ENCODE measurements at regions not wholly inside any gene's neighbourhood (a gene's known extent, or its start where the extent isn't known, plus 50 kb on each side); places are given as distances from the start of the nearest gene placed in this dataset.
"Not testable (repeated sequence)": the region's sequence is repeated elsewhere in the genome, so short reads cannot be mapped to it uniquely, and the experiment has no call there.

GRCh38 chr9:100714372-100715099 is 136.7 kb downstream of the CAVIN4 start:
- peak; percentile 89 for DNase-seq (ENCODE audit: low spot score)

- DNase-seq (ENCODE audit: low spot score), result no peak
Observed at GRCh38 chr9:100715100-100715380, 137.2 kb downstream of the CAVIN4 start.

DNA sequence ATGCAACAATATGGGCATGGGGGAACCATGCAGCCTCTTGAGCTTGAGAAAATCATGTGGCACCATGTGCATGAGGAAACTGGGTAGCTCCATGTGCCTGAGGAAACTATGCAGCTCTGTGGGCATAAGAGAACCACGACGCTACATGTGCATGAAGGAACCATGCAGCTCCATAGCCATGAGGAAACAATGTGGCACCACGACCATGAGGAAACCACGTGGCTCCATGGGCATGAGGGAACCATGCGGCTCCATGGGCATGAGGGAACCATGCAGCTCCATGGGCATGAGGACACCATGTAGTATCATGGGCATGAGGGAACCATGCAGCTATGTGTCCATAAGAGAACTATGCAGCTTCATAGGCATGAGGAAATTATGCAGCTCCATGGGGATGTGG is 140.8 kb downstream of the CAVIN4 start:
- DNase-seq (ENCODE audit: low spot score), result no peak

- no peak for DNase-seq (ENCODE audit: low spot score)
Observed at GRCh38 chr9:100720922-100721321, 143.0 kb downstream of the CAVIN4 start.

GRCh38 chr9:100724886-100725285 is 147.0 kb downstream of the CAVIN4 start:
- DNase-seq (ENCODE audit: low spot score), result no peak

DNA sequence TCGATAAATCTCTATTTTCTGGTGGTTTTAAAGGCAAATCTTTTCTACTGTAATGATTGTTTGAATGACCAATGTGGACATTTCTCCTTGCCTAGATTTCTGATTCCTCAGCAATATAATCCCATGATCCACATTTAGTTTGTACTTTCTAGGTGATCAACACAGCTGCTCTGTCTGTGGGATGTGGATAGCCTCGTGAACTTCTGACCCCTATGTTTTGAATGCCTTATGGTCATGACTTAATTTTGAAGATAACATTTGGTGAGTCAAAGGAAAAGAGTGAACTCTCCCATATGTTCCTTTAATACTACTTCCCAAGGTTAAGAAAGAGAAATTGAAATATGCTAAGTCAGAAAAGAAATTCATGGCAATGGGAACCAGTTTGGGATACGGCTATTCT is 147.5 kb downstream of the CAVIN4 start:
- DNase-seq (ENCODE audit: low spot score), result no peak

DNA sequence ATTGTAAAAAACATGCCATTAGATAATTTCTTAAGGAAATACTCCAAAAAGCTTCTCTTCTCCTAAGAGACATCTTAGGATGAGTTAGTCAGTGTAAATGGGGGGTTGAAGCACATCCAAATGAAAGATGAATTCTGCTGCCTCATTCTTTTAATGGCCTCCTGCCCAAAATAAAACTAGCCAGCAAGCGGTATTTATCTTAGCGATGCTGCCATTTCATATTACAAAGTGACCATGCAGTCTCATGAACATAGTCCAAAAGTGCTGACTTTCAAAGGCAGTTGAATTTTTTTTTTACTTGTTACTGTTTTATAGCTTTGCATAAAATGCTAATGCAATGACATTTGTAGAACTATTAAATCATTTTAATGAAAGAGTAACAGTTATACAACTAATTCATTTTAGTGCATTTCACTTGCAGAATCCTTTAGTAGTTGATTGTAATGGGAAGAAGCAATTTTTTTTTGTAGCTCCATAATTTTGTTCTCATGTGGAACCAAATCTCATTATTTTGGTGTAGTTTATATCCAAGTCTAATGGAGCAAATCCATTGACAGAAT is 151.5 kb downstream of the CAVIN4 start:
- DNase-seq (ENCODE audit: low spot score), result no peak

DNA sequence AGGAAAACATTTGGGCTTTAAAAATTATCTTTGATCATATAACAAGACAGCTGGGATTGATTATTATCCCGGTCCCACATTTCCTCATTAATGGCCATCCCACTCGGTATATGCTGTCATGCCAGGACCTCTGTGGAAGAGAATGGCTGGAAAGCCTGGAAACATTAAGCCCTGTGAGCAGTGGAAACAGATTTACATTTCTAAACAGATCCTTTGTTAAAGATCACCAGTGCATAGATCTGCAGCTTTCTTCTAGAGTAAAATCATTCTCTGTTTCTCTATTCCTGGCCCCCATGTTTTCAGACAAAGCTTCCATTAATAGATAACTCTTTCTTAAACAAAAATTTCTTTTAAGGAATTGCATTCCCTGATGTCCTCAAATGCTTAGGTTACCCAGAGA is 152.2 kb downstream of the CAVIN4 start:
- no peak for DNase-seq (ENCODE audit: low spot score)

GRCh38 chr9:100731038-100731556 is 153.2 kb downstream of the CAVIN4 start:
- DNase-seq (ENCODE audit: low spot score), result no peak

GRCh38 chr9:100731557-100731956 is 153.7 kb downstream of the CAVIN4 start:
- no peak for DNase-seq (ENCODE audit: low spot score)

- no peak for DNase-seq (ENCODE audit: low spot score)
Observed at GRCh38 chr9:100739208-100739607, 161.3 kb downstream of the CAVIN4 start.

GRCh38 chr9:100739666-100740065 is 161.8 kb downstream of the CAVIN4 start:
- no peak for DNase-seq (ENCODE audit: low spot score)

- DNase-seq (ENCODE audit: low spot score), result not testable (repeated sequence)
Observed at GRCh38 chr9:100748930-100749329, 171.1 kb downstream of the CAVIN4 start.

GRCh38 chr9:100756217-100756616 is 178.3 kb downstream of the CAVIN4 start:
- no peak for DNase-seq (ENCODE audit: low spot score)

DNA sequence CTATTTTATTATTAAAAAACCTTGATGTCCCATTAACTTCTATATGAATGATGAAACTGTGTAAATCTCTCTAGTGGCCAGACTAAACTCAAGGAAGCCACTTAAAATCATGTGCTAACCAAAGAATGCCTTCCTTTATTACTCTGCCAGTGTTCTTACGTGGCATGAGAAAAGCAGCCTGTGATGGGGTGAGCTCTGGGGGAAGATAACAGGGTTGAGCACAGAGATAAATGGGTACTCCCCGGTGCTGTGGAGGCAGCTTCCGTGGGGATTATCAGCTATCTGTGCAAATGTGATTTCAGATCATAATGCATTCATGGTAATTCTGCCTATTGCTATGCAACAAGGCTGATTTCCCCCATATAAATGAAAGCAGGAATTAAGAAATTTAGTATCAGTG is 181.3 kb downstream of the CAVIN4 start:
- no peak for DNase-seq (ENCODE audit: low spot score)

- DNase-seq (ENCODE audit: low spot score), result no peak
Observed at GRCh38 chr9:100761276-100761802, 183.5 kb downstream of the CAVIN4 start.

GRCh38 chr9:100774326-100774725 is 196.4 kb downstream of the CAVIN4 start:
- no peak for DNase-seq (ENCODE audit: low spot score)

DNA sequence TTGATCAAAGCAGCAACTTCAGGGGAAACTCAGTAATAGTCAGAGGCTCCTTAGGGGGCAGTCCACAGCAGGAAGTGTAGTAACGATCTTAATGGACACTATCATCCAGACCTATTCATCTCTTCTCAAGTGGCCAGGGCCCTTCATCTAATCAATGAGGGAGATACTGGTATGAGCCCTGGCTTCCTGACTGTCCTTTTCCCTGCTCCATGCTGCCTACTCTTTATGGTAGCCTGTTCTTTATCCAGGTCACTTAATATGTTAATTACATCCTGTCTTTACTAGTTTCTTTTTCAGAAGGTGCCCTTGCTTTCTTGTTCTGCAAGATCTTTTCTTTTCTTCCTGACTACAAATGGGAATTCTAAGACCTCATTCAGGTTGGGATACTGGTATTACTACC is 197.1 kb downstream of the CAVIN4 start:
- DNase-seq (ENCODE audit: low spot score), result no peak

- no peak for DNase-seq (ENCODE audit: low spot score)
Observed at GRCh38 chr9:100775912-100776311, 198.0 kb downstream of the CAVIN4 start.

- DNase-seq (ENCODE audit: low spot score), result no peak
Observed at GRCh38 chr9:100784755-100785154, 206.9 kb downstream of the CAVIN4 start.

DNA sequence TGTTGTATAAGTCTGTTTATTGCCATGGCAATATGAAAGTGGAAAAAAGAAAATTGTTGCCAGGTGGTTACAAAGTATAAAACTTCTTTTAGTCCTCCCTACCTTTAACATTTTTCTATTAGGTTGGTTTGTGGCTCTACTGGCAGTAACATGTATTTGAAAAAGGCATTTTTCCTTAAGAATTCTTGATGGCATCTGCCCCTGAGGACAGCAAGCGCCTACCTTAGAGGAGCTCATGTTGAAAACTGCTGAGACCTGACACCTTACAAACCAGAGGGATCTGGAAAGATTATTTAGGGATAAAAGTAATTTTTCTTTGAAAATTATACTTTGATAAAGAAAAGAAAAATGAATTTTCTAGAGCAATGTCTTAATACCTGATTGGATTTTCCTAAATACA is 208.1 kb downstream of the CAVIN4 start:
- DNase-seq (ENCODE audit: low spot score), result no peak

- DNase-seq (ENCODE audit: low spot score), result no peak
Observed at GRCh38 chr9:100794738-100795269, 216.9 kb downstream of the CAVIN4 start.

DNA sequence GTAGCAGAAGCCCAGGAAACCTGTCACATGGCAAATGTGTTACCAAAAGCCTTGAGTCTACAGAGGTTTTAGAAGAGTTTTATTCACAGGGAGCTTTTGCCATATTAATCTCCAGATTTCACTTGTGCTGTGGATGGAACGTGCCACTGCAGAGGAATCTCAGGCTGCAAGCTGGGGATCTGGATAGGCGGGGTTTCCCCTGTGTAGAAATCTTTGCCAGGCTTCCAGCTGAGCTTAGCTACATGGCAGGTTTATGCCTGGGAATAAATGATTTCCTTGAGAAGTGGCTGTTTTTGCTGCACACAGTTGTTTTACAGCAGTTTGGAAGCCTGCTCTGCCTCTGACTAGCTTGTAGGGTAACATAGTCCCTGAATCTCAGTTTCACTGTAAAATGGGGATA is 224.6 kb upstream of the PLPPR1 start:
- no peak for DNase-seq (ENCODE audit: low spot score)

GRCh38 chr9:100811643-100812042 is 216.9 kb upstream of the PLPPR1 start:
- no peak for DNase-seq (ENCODE audit: low spot score)
